ENCODE measurements at regions not wholly inside any gene's neighbourhood (a gene's known extent, or its start where the extent isn't known, plus 50 kb on each side); places are given as distances from the start of the nearest gene placed in this dataset.

DNA sequence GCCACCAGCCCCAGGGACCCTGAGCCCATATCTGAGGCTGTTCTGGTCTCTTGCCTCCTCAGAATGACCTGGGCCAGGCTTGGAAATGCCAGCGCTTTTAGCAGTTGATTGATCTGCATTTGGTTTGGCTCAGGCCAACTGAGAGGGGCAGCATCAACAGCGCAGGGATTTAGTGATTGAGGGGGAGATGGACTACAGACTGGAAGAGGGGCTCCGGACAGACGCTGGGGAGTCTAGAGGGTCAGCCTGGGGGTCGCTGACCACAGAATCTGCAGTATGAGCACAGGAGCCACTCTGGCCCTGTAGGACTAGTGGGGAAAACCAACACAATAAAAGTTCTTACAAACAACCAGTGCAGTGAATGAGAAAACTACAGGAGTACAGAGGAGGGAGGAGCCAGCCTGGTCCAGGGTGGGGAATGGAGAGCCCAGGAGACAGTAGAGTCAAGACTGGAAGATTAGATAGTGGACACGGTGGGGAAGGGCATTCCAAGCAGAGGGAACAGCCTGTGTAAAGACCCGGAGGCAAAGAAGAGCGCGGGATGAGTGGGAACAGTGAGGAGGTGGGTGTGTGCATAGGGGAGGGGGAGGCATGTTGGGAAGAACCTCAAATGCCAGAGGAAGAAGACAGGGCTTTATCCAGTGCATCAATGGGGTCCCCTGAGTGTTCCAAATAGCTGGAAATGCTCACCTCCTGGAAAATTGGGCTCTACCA lies 128.9 kb downstream of the MRM1 start:
- no peak for ATAC-seq
- no peaks in the 10 kb centered on the region for H3K9me3 ChIP-seq (ENCODE audit: control insufficient read depth, low read length)
- H3K27ac ChIP-seq (ENCODE audit: low read length), result no peak overlapping the region
- intact Hi-C loops (cut with DNase I), result no loop called here
- no peaks in the 10 kb centered on the region for H3K27me3 ChIP-seq (ENCODE audit: control insufficient read depth, insufficient read depth)
- no peak overlapping the region for H3K4me3 ChIP-seq (ENCODE audit: low read length)
- 55% methylated on average over 9 of the region's 9 CpGs for WGBS
- no peak for DNase-seq
- H3K4me1 ChIP-seq (ENCODE audit: control insufficient read depth, insufficient read depth, low read length), result no peaks in the 10 kb centered on the region

DNA sequence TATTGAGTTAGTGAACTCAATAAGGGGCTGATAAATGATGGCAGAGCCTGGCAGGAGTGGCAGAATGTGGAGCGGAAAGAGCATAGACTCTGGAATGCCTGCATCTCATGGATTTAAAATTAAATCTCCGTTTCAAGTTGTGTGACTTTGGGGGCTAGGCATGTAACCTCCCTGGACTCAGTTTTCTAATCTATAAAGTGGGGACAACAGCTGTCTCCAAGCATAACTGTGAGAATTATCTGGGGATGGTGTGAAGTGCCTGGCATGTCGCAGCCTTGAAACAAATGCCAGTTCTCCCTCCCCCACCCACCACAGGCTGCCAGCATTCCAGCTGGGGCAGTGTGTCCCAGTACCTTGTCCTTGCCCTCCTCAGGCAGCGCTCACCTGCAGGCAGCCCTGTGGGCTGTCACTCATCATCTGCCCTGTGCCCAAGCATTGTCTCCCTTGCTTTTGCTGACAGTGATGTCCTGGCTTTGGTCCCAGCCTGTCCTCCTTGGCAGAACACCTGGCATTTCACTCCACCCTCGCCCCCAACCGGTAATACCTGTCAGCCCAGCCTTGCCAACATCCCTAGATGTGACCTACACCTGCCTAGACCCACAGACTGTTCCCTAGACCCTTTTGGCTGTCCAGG lies 129.6 kb downstream of the MRM1 start:
- no peaks in the 10 kb centered on the region for H3K9me3 ChIP-seq (ENCODE audit: control insufficient read depth, low read length)
- no peak for ATAC-seq
- H3K4me3 ChIP-seq (ENCODE audit: low read length), result no peak overlapping the region
- no peak for DNase-seq
- H3K27me3 ChIP-seq (ENCODE audit: control insufficient read depth, insufficient read depth), result no peaks in the 10 kb centered on the region
- no peak overlapping the region for H3K27ac ChIP-seq (ENCODE audit: low read length)
- 79% methylated on average over 6 of the region's 6 CpGs for WGBS
- intact Hi-C loops (cut with DNase I), result no loop called here
- no peaks in the 10 kb centered on the region for H3K4me1 ChIP-seq (ENCODE audit: control insufficient read depth, insufficient read depth, low read length)

DNA sequence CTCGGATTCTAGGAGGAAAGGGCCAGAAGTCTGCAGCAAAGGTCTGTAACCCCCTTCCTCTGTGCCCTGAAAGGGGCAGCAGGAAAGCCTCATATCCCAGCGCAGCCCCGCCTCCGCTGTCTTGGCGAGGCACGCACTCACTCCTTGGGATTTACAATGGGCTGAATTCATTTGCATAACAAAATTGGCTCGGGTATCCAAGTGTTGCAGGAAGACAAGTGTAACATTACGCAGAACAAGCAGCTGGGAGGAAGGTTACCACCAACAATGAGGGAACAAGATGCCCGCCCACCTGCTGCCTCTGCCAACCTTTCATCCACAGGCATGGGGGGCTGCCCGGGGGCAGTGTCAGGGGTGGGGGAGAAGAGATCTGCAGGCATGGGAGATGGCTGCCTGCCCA lies 130.4 kb downstream of the MRM1 start:
- 20% methylated on average over 10 of the region's 10 CpGs for WGBS
- DNase-seq (no peak), ATAC-seq (no peak)
- Histone ChIP-seq H3K27me3 (ENCODE audit: control insufficient read depth, insufficient read depth) (no peaks in the 10 kb centered on the region), H3K27ac (ENCODE audit: low read length) (no peak overlapping the region), H3K4me3 (ENCODE audit: low read length) (no peak overlapping the region), H3K4me1 (ENCODE audit: control insufficient read depth, insufficient read depth, low read length) (no peaks in the 10 kb centered on the region), H3K9me3 (ENCODE audit: control insufficient read depth, low read length) (no peaks in the 10 kb centered on the region)
- intact Hi-C loops (cut with DNase I), result no loop called here

DNA sequence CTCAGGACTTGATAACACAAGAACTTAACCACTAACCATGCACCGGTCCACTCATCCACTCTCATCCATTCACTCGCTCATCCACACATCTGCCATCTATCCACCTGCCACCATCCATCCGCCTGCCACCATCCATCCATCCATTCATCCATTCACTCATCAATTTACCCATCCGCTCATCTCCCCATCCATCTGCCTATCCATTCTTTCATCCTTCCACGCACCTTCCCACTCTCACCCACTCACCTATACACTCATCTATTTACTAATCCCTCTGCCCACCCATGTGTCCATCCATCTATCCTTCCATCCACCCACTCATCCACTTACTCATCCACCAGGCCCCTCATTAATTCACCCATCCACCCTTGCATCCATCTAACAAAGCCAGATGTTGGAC lies 131.0 kb downstream of the MRM1 start:
- ATAC-seq (no peak), DNase-seq (no peak)
- Histone ChIP-seq H3K4me3 (ENCODE audit: low read length) (no peak overlapping the region), H3K9me3 (ENCODE audit: control insufficient read depth, low read length) (no peaks in the 10 kb centered on the region), H3K27ac (ENCODE audit: low read length) (no peak overlapping the region), H3K27me3 (ENCODE audit: control insufficient read depth, insufficient read depth) (no peaks in the 10 kb centered on the region), H3K4me1 (ENCODE audit: control insufficient read depth, insufficient read depth, low read length) (no peaks in the 10 kb centered on the region)
- intact Hi-C loops (cut with DNase I), result no loop called here
- WGBS, result 83% methylated on average over 5 of the region's 5 CpGs

DNA sequence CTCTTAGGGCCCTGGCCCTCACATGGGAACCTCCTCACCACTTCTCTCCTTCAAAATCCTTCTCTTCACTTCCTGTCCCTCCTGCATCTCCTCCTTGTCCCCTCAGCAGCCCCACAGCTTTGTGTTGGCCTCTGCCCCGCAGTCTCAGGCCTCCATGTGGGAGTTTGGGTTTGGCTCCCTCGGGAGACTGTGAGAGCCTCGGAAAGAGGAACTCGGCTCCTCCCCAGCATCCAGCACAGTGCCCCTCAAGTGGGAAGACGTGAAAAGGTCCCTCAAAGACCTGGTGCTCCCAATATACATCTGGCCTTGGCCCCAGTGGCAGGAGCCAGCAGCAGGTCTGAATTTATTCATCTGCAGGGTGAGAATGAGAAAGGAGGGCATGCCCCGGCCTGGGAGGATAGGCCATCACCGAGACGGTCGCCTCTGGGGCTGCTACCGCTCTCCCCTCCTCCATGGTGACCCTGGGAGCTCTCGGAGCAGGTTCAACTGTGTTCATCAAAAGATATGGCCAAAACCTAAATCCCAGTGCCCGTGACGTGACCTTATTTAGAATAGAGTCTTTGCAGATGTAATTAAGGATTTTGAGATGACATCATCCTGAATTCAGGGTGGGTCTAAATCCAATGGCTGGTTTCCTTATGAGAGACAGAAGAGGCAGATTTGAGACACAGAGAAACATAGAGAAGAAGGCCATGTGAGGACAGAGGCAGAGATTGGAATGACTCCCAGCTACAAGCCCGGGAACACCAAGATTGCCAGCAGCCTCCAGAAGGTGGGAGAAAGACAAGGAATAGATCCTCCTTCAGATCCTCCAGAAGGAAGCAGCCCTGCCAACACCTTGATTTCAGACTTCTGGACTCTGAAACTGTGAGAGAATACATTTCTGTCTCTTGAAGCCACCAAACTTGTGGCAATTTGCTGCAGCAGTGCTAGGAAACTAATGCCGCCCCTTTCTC lies 135.1 kb downstream of the MRM1 start:
- WGBS, result 64% methylated on average over 15 of the region's 15 CpGs
- Histone ChIP-seq H3K27me3 (ENCODE audit: control insufficient read depth, insufficient read depth) (no peaks in the 10 kb centered on the region), H3K4me3 (ENCODE audit: low read length) (no peak overlapping the region), H3K27ac (ENCODE audit: low read length) (no peak overlapping the region), H3K4me1 (ENCODE audit: control insufficient read depth, insufficient read depth, low read length) (no peaks in the 10 kb centered on the region), H3K9me3 (ENCODE audit: control insufficient read depth, low read length) (no peaks in the 10 kb centered on the region)
- intact Hi-C loops (cut with DNase I), result no loop called here
- ATAC-seq (no peak), DNase-seq (no peak)

DNA sequence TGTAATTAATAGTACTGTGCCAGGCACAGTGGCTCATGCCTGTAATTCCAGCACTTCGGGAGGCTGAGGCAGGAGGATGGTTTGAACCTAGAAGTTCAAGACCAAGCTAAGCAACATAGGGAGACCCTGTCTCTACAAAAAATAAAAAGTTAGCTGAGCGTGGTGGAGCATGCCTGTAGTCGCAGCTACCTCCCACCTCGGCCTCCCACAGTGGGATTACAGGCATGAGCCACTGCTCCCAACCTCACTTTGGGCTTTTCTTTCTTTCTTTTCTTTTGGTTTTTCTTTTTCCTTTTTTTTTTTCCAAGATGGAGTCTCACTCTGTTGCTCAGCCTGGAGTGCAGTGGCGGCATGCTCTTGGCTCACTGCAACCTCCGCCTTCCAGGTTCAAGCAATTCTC lies 137.8 kb downstream of the MRM1 start:
- Histone ChIP-seq H3K27ac (ENCODE audit: low read length) (no peak overlapping the region), H3K27me3 (ENCODE audit: control insufficient read depth, insufficient read depth) (no peaks in the 10 kb centered on the region), H3K9me3 (ENCODE audit: control insufficient read depth, low read length) (no peaks in the 10 kb centered on the region), H3K4me3 (ENCODE audit: low read length) (no peak overlapping the region), H3K4me1 (ENCODE audit: control insufficient read depth, insufficient read depth, low read length) (no peaks in the 10 kb centered on the region)
- WGBS, result 85% methylated on average over 6 of the region's 6 CpGs
- DNase-seq, result no peak
- no peak for ATAC-seq
- intact Hi-C loops (cut with DNase I), result no loop called here

DNA sequence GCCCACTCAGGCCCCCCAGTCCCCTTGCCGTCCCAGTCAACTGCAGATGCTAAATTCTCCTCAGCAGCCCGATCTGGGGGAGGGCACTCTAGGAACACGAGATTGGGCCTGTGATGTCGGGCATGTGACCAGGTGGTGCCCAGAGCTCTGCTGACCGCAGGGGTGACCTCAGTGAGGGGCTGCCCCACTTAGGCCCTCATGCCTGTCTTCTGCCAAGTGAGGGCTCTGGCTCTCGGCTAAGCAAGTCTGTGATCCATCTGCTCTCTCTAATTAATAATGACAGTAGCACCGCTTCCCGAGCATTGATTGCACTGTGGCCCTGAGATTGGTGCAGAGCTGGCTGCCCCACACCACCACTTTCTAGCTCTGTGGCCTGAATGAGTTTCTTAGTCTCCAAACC lies 138.8 kb downstream of the MRM1 start:
- H3K27me3 ChIP-seq (ENCODE audit: control insufficient read depth, insufficient read depth), result no peaks in the 10 kb centered on the region

DNA sequence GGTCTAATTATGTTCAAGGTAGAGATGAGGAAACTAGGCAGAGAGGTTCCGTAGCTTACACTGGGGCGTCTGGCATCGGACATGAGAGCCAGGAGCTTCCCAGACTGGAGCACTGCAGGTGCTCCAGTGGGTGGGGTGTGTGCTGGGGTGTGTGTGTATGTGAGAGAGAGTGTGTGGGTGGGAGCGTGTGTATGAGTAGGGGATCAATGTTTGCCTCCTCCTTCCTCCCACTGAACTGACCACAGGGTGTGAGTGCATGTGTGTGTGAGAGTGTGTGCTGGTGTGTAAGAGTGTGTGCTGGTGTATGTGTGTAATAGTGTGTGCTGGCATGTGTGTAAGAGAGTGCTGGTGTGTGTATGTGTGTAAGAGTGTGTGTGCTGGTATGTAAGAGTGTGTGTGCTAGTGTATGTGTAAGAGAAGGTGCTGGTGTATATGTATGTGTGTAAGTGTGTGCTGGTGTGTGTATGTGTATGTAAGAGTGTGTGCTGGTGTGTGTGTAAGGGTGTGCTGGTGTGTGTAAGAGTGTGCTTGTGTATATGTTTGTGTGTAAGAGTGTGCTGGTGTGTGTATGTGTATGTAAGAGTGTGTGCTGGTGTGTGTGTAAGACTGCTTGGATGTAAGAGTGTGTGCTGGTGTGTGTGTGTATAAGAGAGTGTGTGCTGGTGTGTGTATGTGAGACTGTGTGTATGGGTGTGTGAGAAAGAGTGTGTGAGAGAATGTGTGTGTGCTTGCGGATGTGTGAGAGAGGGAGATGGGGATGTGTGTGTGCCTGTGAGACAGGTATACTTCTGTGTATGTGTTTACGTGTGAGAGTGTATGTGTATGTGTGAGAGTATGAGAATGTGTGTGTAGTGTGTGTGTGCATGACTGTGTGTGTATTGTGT lies 139.9 kb downstream of the MRM1 start:
- H3K4me1 ChIP-seq (ENCODE audit: control insufficient read depth, insufficient read depth, low read length), result no peaks in the 10 kb centered on the region
- H3K9me3 ChIP-seq (ENCODE audit: control insufficient read depth, low read length), result no peaks in the 10 kb centered on the region
- no peaks in the 10 kb centered on the region for H3K27me3 ChIP-seq (ENCODE audit: control insufficient read depth, insufficient read depth)
- no peak overlapping the region for H3K4me3 ChIP-seq (ENCODE audit: low read length)
- no peak overlapping the region for H3K27ac ChIP-seq (ENCODE audit: low read length)
- 87% methylated on average over 6 of the region's 6 CpGs for WGBS
- DNase-seq (no peak), ATAC-seq (no peak)
- intact Hi-C loops (cut with DNase I), result no loop called here

More for the DNA sequence above, 138.8 kb downstream of the MRM1 start:
- WGBS, result 65% methylated on average over 8 of the region's 8 CpGs
- Histone ChIP-seq H3K9me3 (ENCODE audit: control insufficient read depth, low read length) (no peaks in the 10 kb centered on the region), H3K4me1 (ENCODE audit: control insufficient read depth, insufficient read depth, low read length) (no peaks in the 10 kb centered on the region), H3K27ac (ENCODE audit: low read length) (no peak overlapping the region), H3K4me3 (ENCODE audit: low read length) (no peak overlapping the region)
- ATAC-seq, result no peak
- DNase-seq, result no peak
- intact Hi-C loops (cut with DNase I), result no loop called here

DNA sequence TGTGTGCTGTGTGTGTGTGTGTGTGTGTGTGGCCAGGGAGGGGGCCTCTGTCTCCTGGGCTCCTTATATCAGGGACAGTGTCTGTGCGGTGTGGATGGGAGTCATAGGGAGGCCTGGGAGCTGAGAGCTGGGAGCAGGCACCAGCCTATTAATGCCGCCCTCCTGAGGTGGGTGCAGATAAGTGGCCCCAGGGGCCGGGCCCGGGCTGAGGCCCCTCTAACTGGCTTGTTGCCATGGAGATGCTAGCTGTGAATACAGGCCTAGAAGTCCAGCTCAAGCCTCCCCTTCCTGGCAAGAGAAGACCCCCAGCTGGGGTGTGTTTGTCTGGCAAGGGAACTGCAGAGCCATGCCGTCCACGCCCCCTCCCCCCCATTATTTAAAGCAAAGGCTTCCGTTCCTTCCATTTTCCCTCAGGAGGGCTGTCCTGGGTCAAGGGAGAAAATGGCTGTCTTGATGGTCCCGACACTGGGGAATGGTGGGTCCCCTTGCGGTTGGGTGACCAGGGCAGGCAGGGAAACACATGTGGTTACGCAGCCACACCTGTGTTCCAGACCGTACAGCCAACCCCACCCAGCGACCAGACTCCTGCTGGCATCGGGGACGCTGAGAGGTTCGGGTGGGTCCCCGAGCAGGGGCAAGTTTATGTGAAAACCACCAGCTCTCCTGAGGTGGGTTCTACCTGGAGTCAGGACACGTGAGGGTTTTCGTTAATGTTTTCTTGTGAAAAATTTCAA lies 141.1 kb downstream of the MRM1 start:
- 59% methylated on average over 18 of the region's 18 CpGs for WGBS
- no peaks in the 10 kb centered on the region for H3K27me3 ChIP-seq (ENCODE audit: control insufficient read depth, insufficient read depth)
- H3K27ac ChIP-seq (ENCODE audit: low read length), result no peak overlapping the region

DNA sequence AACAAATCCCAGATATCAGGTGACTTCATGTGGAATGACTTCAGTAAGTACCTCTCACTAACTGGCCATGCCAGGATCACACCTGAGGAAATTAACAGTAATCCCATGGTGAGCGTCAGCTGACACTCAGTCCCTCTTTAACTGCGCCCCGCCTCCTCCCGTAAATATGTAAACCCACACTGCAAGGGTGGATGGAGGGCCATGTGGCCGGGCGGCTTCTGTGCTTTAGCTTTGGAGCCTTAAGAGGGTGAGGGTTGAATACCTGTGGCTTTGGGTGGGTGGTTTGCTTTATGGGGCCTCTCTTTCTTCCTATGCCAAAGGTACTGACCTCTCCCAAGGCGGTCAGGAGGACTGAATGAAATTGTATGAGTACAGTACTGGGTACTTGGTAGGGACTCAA lies 141.7 kb downstream of the MRM1 start:
- 61% methylated on average over 7 of the region's 7 CpGs for WGBS
- Histone ChIP-seq H3K27ac (ENCODE audit: low read length) (no peak overlapping the region), H3K4me1 (ENCODE audit: control insufficient read depth, insufficient read depth, low read length) (no peaks in the 10 kb centered on the region), H3K4me3 (ENCODE audit: low read length) (no peak overlapping the region), H3K27me3 (ENCODE audit: control insufficient read depth, insufficient read depth) (no peaks in the 10 kb centered on the region), H3K9me3 (ENCODE audit: control insufficient read depth, low read length) (no peaks in the 10 kb centered on the region)
- no peak for DNase-seq
- intact Hi-C loops (cut with DNase I), result no loop called here
- no peak for ATAC-seq

More for the DNA sequence above, 141.1 kb downstream of the MRM1 start:
- Histone ChIP-seq H3K4me1 (ENCODE audit: control insufficient read depth, insufficient read depth, low read length) (no peaks in the 10 kb centered on the region), H3K4me3 (ENCODE audit: low read length) (no peak overlapping the region), H3K9me3 (ENCODE audit: control insufficient read depth, low read length) (no peaks in the 10 kb centered on the region)
- intact Hi-C loops (cut with DNase I), result no loop called here
- ATAC-seq (no peak), DNase-seq (no peak)
